ENCODE measurements at regions not wholly inside any gene's neighbourhood (a gene's known extent, or its start where the extent isn't known, plus 50 kb on each side); places are given as distances from the start of the nearest gene placed in this dataset.

GRCh38 chr11:10379426-10379825, 74.6 kb downstream of the ADM start:
- ChIA-PET CTCF (ENCODE audit: partially characterized antibody) (interaction anchor here (1.1 to 4.6 kb wide), 3 partner anchors 12 to 161 kb away, joined by 3 to 30 read pairs (median 3); partner anchors contain the start of gene RNF141), POLR2A (ENCODE audit: partially characterized antibody) (interaction anchor here (0.6 to 1.1 kb wide), 3 partner anchors 27 to 696 kb away, joined by 3 to 4 read pairs (median 3); no protein-coding TSS in a partner anchor)
- Histone ChIP-seq H3K14ac (ENCODE audit: insufficient read length) (no peak overlapping the region), H3K4me1 (replicated peaks in 1 of 4; ENCODE audit: control insufficient read depth in 3 of 4, insufficient read depth in 4 of 4, low read length in 3 of 4) (no peaks in the 10 kb centered on the region), H2BK120ac (replicated peaks; ENCODE audit: low read depth, low read length) (no peak overlapping the region), H3K23me2 (ENCODE audit: low read depth, low read length) (no peaks in the 10 kb centered on the region), H4K5ac (ENCODE audit: insufficient read length, low read depth, low read length) (no peak overlapping the region), H3K27me3 (replicated peaks in 1 of 4; ENCODE audit: control insufficient read depth in 3 of 4, extremely low read depth in 1 of 4, insufficient read depth in 3 of 4, low read length in 3 of 4) (no peaks in the 10 kb centered on the region), H4K8ac (ENCODE audit: extremely low read depth, insufficient read depth, low read length) (no peak overlapping the region), H3K4me3 (ENCODE audit: extremely low read depth in 1 of 4, insufficient read depth in 2 of 4, low read depth in 3 of 4, low read length in 4 of 4) (no peak overlapping the region), H3K79me1 (ENCODE audit: low read depth, low read length) (no peaks in the 10 kb centered on the region), H3K36me3 (ENCODE audit: control insufficient read depth in 2 of 4, insufficient read depth in 4 of 4, low read length in 3 of 4) (no peaks in the 10 kb centered on the region), H3K4ac (replicated peaks; ENCODE audit: insufficient read length, low read depth, low read length) (no peak overlapping the region), H2AFZ (ENCODE audit: low read length) (no peak overlapping the region), H2BK5ac (ENCODE audit: low read depth, low read length) (no peak overlapping the region), H3K9me3 (ENCODE audit: insufficient read depth in 2 of 2, low read depth in 1 of 2, low read length in 1 of 2) (no peaks in the 10 kb centered on the region), H4K91ac (replicated peaks; ENCODE audit: insufficient read length, low read length) (no peak overlapping the region), H3K18ac (ENCODE audit: extremely low read depth, low read length) (no peak overlapping the region), H3K27ac (ENCODE audit: low read depth, low read length) (no peak overlapping the region), H4K20me1 (replicated peaks in 1 of 2; ENCODE audit: control insufficient read depth in 1 of 2, insufficient read depth in 2 of 2, low read length in 2 of 2) (no peaks in the 10 kb centered on the region), H3K4me2 (ENCODE audit: insufficient read depth in 1 of 2, low read depth in 2 of 2, low read length in 2 of 2) (no peak overlapping the region), H2AK5ac (ENCODE audit: low read depth, low read length) (no peak overlapping the region), H3K23ac (ENCODE audit: insufficient read length) (no peak overlapping the region), H2BK12ac (ENCODE audit: low read depth, low read length) (no peak overlapping the region), H3K56ac (replicated peaks; ENCODE audit: insufficient read length, low read depth, low read length) (no peak overlapping the region), H2BK15ac (ENCODE audit: low read length) (no peak overlapping the region), H3K9ac (replicated peaks in 1 of 4; ENCODE audit: extremely low read depth in 1 of 4, low read depth in 3 of 4, low read length in 3 of 4) (no peak overlapping the region), H3K79me2 (ENCODE audit: control insufficient read depth in 1 of 2, insufficient read depth in 2 of 2, low read length in 2 of 2) (no peaks in the 10 kb centered on the region), H2BK20ac (ENCODE audit: low read length) (no peak overlapping the region)
- no peak for DNase-seq (ENCODE audit: low read depth in 1 of 2, low spot score in 2 of 2)
- WGBS, 2 experiments (ENCODE audit: extremely low coverage in 1 of 2, insufficient coverage in 1 of 2, insufficient read length in 1 of 2, insufficient replicate concordance in 2 of 2, low coverage in 1 of 2, low lambda C conversion rate in 2 of 2, missing lambda C conversion rate in 1 of 2): 91% methylated on average over 1 of the region's 1 CpG; no CpG with 5 or more reads in 1 of the 2 experiments
- FAIRE-seq: no peak
- TF ChIP-seq BCL11A (IDR thresholded peaks at IDR 0.05; ENCODE audit: low read depth in 2 of 2, low read length in 2 of 2) (no peak), MAFK (IDR thresholded peaks at IDR 0.05; ENCODE audit: low read depth, low read length) (no peak), RAD21 (IDR thresholded peaks at IDR 0.05 in 1 of 2, conservative IDR thresholded peaks at IDR 0.05 in 1 of 2; ENCODE audit: low read depth in 2 of 2, low read length in 2 of 2) (no peak), SAP30 (IDR thresholded peaks at IDR 0.05; ENCODE audit: insufficient read depth, insufficient replicate concordance, low read length) (no peak), GABPA (IDR thresholded peaks at IDR 0.05; ENCODE audit: borderline replicate concordance, insufficient read depth, low read length) (no peak), CBX5 (IDR thresholded peaks at IDR 0.05; ENCODE audit: low read depth, low read length) (no peak), NRF1 (IDR thresholded peaks at IDR 0.05; ENCODE audit: low read depth, low read length) (no peak), JUN (IDR thresholded peaks at IDR 0.05; ENCODE audit: low read depth, low read length) (no peak), TAF1 (IDR thresholded peaks at IDR 0.05; ENCODE audit: low read depth, low read length) (no peak), KDM1A (IDR thresholded peaks at IDR 0.05; ENCODE audit: borderline replicate concordance, low read length) (no peak), RNF2 (IDR thresholded peaks at IDR 0.05; ENCODE audit: borderline replicate concordance, low read depth, low read length, missing control alignments, poor library complexity, severe bottlenecking) (no peak), KDM5A (IDR thresholded peaks at IDR 0.05; ENCODE audit: low read length) (no peak), CTBP2 (IDR thresholded peaks at IDR 0.05; ENCODE audit: borderline replicate concordance, insufficient read depth, insufficient read length, low read length) (no peak)
